IMR-90 (cell line): ENCODE measurements at regions not wholly inside any gene's neighbourhood (a gene's known extent, or its start where the extent isn't known, plus 50 kb on each side); places are given as distances from the start of the nearest gene placed in this dataset.

Source experiments
- ATAC-seq: fragments of 200-7000 bp; cut with Tn5 transposase; 2 replicates; pipeline ENCODE4 v1.9.1; 2020; ENCODE audit warnings: low read depth, mild to moderate bottlenecking, moderate library complexity
- BruUV-seq: library from RNA; stranded (reverse); fragments of 400-500 nt; replicated peaks from 2 replicates; lab custom pipeline; 2021; lab: Mats Ljungman, UMichigan
- CTCF ChIA-PET: fragments of 300-600 bp; formaldehyde crosslinking; extraction: SDS; loops from one replicate; lab custom pipeline; 2021; ENCODE audit warnings: antibody characterized with exemption; lab: Yijun Ruan, JAX
- POLR2A ChIA-PET: fragments of 300-600 bp; sonication (Branson Sonifier 250); formaldehyde crosslinking; loops from one replicate; lab custom pipeline; 2022; ENCODE audit warnings: antibody characterized with exemption; ENCODE audit not compliant: unreplicated experiment; lab: Charles Lee
- DNase-seq: peaks from one replicate; pipeline ENCODE4 v3.0.0; 2013
- H2AFZ ChIP-seq: replicated peaks from 2 replicates; pipeline ENCODE3; 2013; ENCODE audit warnings: low read length, mild to moderate bottlenecking; ENCODE audit not compliant: poor library complexity
- H2AK5ac ChIP-seq: 2 replicates; pipeline ENCODE4 v1.6.1; 2013; ENCODE audit warnings: low read depth, low read length, inconsistent platforms
- H2AK9ac ChIP-seq: replicated peaks from 2 replicates; pipeline ENCODE3; 2013; ENCODE audit warnings: mild to moderate bottlenecking, low read depth, low read length, moderate library complexity; ENCODE audit not compliant: poor library complexity
- H2BK120ac ChIP-seq: 2 replicates; pipeline ENCODE4 v1.6.1; 2013; ENCODE audit warnings: low read depth, low read length, inconsistent platforms
- H2BK15ac ChIP-seq: 3 replicates; pipeline ENCODE4 v1.6.1; 2013; ENCODE audit warnings: low read depth, low read length, inconsistent platforms
- H2BK20ac ChIP-seq: 2 replicates; pipeline ENCODE4 v1.6.1; 2013; ENCODE audit warnings: low read depth, mild to moderate bottlenecking, inconsistent platforms, low read length, moderate library complexity
- H2BK5ac ChIP-seq: 2 replicates; pipeline ENCODE4 v1.6.1; 2013; ENCODE audit warnings: mild to moderate bottlenecking, low read depth, low read length, inconsistent platforms; ENCODE audit not compliant: poor library complexity, severe bottlenecking
- H3K14ac ChIP-seq: replicated peaks from 2 replicates; pipeline ENCODE4 v1.6.1; 2013; ENCODE audit warnings: low read depth, low read length, inconsistent platforms
- H3K18ac ChIP-seq: 2 replicates; pipeline ENCODE4 v1.6.1; 2013; ENCODE audit warnings: low read depth, low read length, control low read depth
- H3K23ac ChIP-seq: 2 replicates; pipeline ENCODE4 v1.6.1; 2013; ENCODE audit warnings: low read depth, low read length, inconsistent platforms
- H3K27ac ChIP-seq: 2 replicates; pipeline ENCODE4 v1.5.1; 2013; ENCODE audit warnings: mild to moderate bottlenecking, control low read depth, low read length; ENCODE audit not compliant: insufficient read depth
- H3K27me3 ChIP-seq: 2 replicates; pipeline ENCODE4 v1.6.1; 2013; ENCODE audit warnings: low read length; ENCODE audit not compliant: control insufficient read depth, insufficient read depth
- H3K36me3 ChIP-seq: 2 replicates; pipeline ENCODE4 v1.6.1; 2013; ENCODE audit warnings: low read length, mixed read lengths; ENCODE audit not compliant: control insufficient read depth, insufficient read depth
- H3K4ac ChIP-seq: 2 replicates; pipeline ENCODE4 v1.6.1; 2013; ENCODE audit warnings: low read depth, low read length, inconsistent platforms
- H3K4me1 ChIP-seq: 2 replicates; pipeline ENCODE4 v1.6.1; 2013; ENCODE audit warnings: low read length, mixed read lengths; ENCODE audit not compliant: control insufficient read depth, insufficient read depth
- H3K4me2 ChIP-seq: 2 replicates; pipeline ENCODE4 v1.6.1; 2013; ENCODE audit warnings: low read depth, mild to moderate bottlenecking, control low read depth, low read length, moderate library complexity
- H3K4me3 ChIP-seq: 2 replicates; pipeline ENCODE4 v1.5.1; 2013; ENCODE audit warnings: low read depth, mild to moderate bottlenecking, control low read depth, low read length, moderate library complexity; ENCODE audit not compliant: insufficient read depth
- H3K56ac ChIP-seq: 2 replicates; pipeline ENCODE4 v1.6.1; 2013; ENCODE audit warnings: low read length, inconsistent platforms; ENCODE audit not compliant: insufficient read depth; ENCODE audit errors: extremely low read depth
- H3K79me1 ChIP-seq, 2 experiments: 2 replicates each; pipeline ENCODE4 v1.6.1; 2013; ENCODE audit warnings: low read length in 2 of 2, inconsistent platforms in 1 of 2, low read depth in 1 of 2
- H3K9ac ChIP-seq: 2 replicates; pipeline ENCODE4 v1.6.1; 2013; ENCODE audit warnings: low read depth, low read length, control low read depth
- H3K9me1 ChIP-seq: 2 replicates; pipeline ENCODE4 v1.6.1; 2013; ENCODE audit warnings: low read length, inconsistent platforms; ENCODE audit not compliant: insufficient read depth
- H3K9me3 ChIP-seq: 2 replicates; pipeline ENCODE4 v1.6.1; 2013; ENCODE audit warnings: low read length; ENCODE audit not compliant: control insufficient read depth, insufficient read depth
- H4K20me1 ChIP-seq: 2 replicates; pipeline ENCODE4 v1.6.1; 2013; ENCODE audit warnings: low read length, inconsistent platforms; ENCODE audit not compliant: insufficient read depth
- H4K5ac ChIP-seq: 2 replicates; pipeline ENCODE4 v1.6.1; 2013; ENCODE audit warnings: mild to moderate bottlenecking, low read depth, low read length, control low read depth
- H4K8ac ChIP-seq, 2 experiments: 2 replicates each; pipeline ENCODE4 v1.6.1; 2013; ENCODE audit warnings: low read depth in 2 of 2, low read length in 2 of 2, control low read depth in 1 of 2, inconsistent platforms in 1 of 2
- H4K91ac ChIP-seq: 2 replicates; pipeline ENCODE4 v1.6.1; 2013; ENCODE audit warnings: low read depth, low read length, inconsistent platforms; ENCODE audit not compliant: insufficient read depth
- NFE2L2 ChIP-seq: fragments of 150-350 bp; IDR thresholded peaks from 2 replicates; pipeline ENCODE4 v1.6.1; 2016; ENCODE audit warnings: low read depth, mild to moderate bottlenecking, low read length
- SMC3 ChIP-seq: fragments of 150-350 bp; IDR thresholded peaks from 2 replicates; pipeline ENCODE4 v1.6.1; 2016; ENCODE audit warnings: low read depth, mild to moderate bottlenecking, antibody characterized with exemption, low read length, moderate library complexity
- dilution Hi-C: fragments of 300-500 bp; cut with HindIII; formaldehyde crosslinking; loops from one replicate; pipeline ENCODE4 v1.14.3; 2018; ENCODE audit warnings: low sequenced_read_pairs; ENCODE audit not compliant: unreplicated experiment
- in situ Hi-C: fragments of 300-500 bp; cut with MboI; formaldehyde crosslinking; loops from 3 replicates; pipeline ENCODE4 v1.14.3; 2019; ENCODE audit warnings: low sequenced_read_pairs, inconsistent platforms, mixed read lengths
- intact Hi-C: fragments of 100-400 bp; cut with micrococcal nuclease; formaldehyde crosslinking; loops from 2 replicates; pipeline ENCODE4 v1.10.0; 2022

GRCh38 chr16:63092736-63093135 is 1056.5 kb upstream of the CDH8 start:
- Histone ChIP-seq H3K4me3 (no peak overlapping the region), H2AK9ac (no peak overlapping the region), H4K91ac (no peak overlapping the region), H4K8ac (no peak overlapping the region), H3K56ac (no peak overlapping the region), H4K20me1 (no peaks in the 10 kb centered on the region), H2BK15ac (no peak overlapping the region), H3K14ac (no peak overlapping the region), H2BK120ac (no peak overlapping the region), H3K27ac (no peak overlapping the region), H3K9me3 (peaks cover 3% of the 10 kb centered on the region), H3K36me3 (no peaks in the 10 kb centered on the region), H3K9me1 (no peaks in the 10 kb centered on the region), H2BK20ac (no peak overlapping the region), H3K27me3 (no peaks in the 10 kb centered on the region), H4K5ac (no peak overlapping the region), H3K9ac (no peak overlapping the region), H3K4me2 (no peak overlapping the region), H3K79me1 (no peaks in the 10 kb centered on the region), H3K18ac (no peak overlapping the region), H3K4me1 (no peaks in the 10 kb centered on the region), H2AK5ac (no peak overlapping the region), H2AFZ (no peak overlapping the region), H2BK5ac (no peak overlapping the region), H3K4ac (no peak overlapping the region), H3K23ac (no peak overlapping the region)
- no peak for TF ChIP-seq SMC3
- TF ChIP-seq NFE2L2 = no peak
- in situ Hi-C loops = no loop called here
- intact Hi-C loops = no loop called here
- BruUV-seq = no TSS peak
- DNase-seq (no peak), ATAC-seq (no peak)
- ChIA-PET CTCF (no interaction called here), POLR2A (no interaction called here)
- dilution Hi-C loops = no loop called here
